PC-9 (cell line): ENCODE measurements at regions not wholly inside any gene's neighbourhood (a gene's known extent, or its start where the extent isn't known, plus 50 kb on each side); places are given as distances from the start of the nearest gene placed in this dataset.
"Not testable (repeated sequence)": the region's sequence is repeated elsewhere in the genome, so short reads cannot be mapped to it uniquely, and the experiment has no call there.

Experiments used
- BruUV-seq: library from RNA; stranded (reverse); fragments of 400-500 nt; replicated peaks from 2 replicates; lab custom pipeline; 2021; lab: Mats Ljungman, UMichigan
- CTCF ChIA-PET: fragments of 300-600 bp; sonication (Branson Sonifier 250); formaldehyde crosslinking; loops from one replicate; lab custom pipeline; 2022; ENCODE audit warnings: antibody characterized with exemption; lab: Charles Lee
- POLR2A ChIA-PET: fragments of 300-600 bp; sonication (Branson Sonifier 250); formaldehyde crosslinking; loops from one replicate; lab custom pipeline; 2022; ENCODE audit warnings: antibody characterized with exemption; ENCODE audit not compliant: unreplicated experiment; lab: Charles Lee
- DNase-seq, 2 experiments: peaks; one replicate each; pipeline versions ENCODE4 v3.0.0 to v3.0.0-alpha.2; 2015 to 2022; ENCODE audit warnings: mixed read lengths in 1 of 2
- H2AFZ ChIP-seq: fragments of 200-600 bp; sonication (generic); 2 replicates; pipeline ENCODE4 v1.8.1; 2017; ENCODE audit warnings: antibody characterized with exemption
- H3F3A ChIP-seq: fragments of 200-600 bp; sonication (generic); 2 replicates; pipeline ENCODE4 v1.8.1; 2017; ENCODE audit warnings: antibody characterized with exemption, mild to moderate bottlenecking, low read depth; ENCODE audit not compliant: insufficient read depth
- H3K27ac ChIP-seq: fragments of 200-600 bp; sonication (generic); 2 replicates; pipeline ENCODE4 v1.6.1; 2016; ENCODE audit warnings: mixed run types
- H3K27me3 ChIP-seq: fragments of 200-600 bp; sonication (generic); 2 replicates; pipeline ENCODE4 v1.6.1; 2016; ENCODE audit warnings: low read depth, mixed run types; ENCODE audit not compliant: insufficient read depth
- H3K36me3 ChIP-seq: fragments of 200-600 bp; sonication (generic); 2 replicates; pipeline ENCODE4 v1.6.1; 2016; ENCODE audit warnings: low read depth, mixed run types
- H3K4me1 ChIP-seq: fragments of 200-600 bp; sonication (generic); replicated peaks from 2 replicates; pipeline ENCODE4 v1.6.1; 2016; ENCODE audit warnings: mixed run types; ENCODE audit not compliant: insufficient read depth
- H3K4me2 ChIP-seq: fragments of 200-600 bp; sonication (generic); 2 replicates; pipeline ENCODE4 v1.6.1; 2017; ENCODE audit warnings: mixed run types
- H3K4me3 ChIP-seq: fragments of 200-600 bp; sonication (generic); 2 replicates; pipeline ENCODE4 v1.6.1; 2016; ENCODE audit warnings: mixed run types
- H3K79me2 ChIP-seq: fragments of 200-600 bp; sonication (generic); 2 replicates; pipeline ENCODE4 v1.6.1; 2017; ENCODE audit warnings: low read depth, mixed run types
- H3K9me2 ChIP-seq: fragments of 200-600 bp; sonication (generic); 2 replicates; pipeline ENCODE4 v1.8.1; 2017; ENCODE audit warnings: mild to moderate bottlenecking; ENCODE audit not compliant: insufficient read depth
- H3K9me3 ChIP-seq: fragments of 200-600 bp; sonication (generic); 2 replicates; pipeline ENCODE4 v1.8.1; 2016; ENCODE audit warnings: low read depth; ENCODE audit not compliant: insufficient read depth
- H4K20me1 ChIP-seq: fragments of 200-600 bp; sonication (generic); 2 replicates; pipeline ENCODE4 v1.8.1; 2017; ENCODE audit not compliant: insufficient read depth
- CTCF ChIP-seq: fragments of 200-600 bp; sonication (generic); conservative IDR thresholded peaks from 2 replicates; pipeline ENCODE4 v1.6.1; 2017; ENCODE audit warnings: mixed run types, antibody characterized with exemption, mild to moderate bottlenecking, moderate library complexity
- EZH2 ChIP-seq: fragments of 200-600 bp; sonication (generic); IDR thresholded peaks from 2 replicates; pipeline ENCODE4 v1.8.0; 2017; ENCODE audit warnings: antibody characterized with exemption, low read depth
- intact Hi-C: fragments of 100-400 bp; cut with micrococcal nuclease; formaldehyde crosslinking; loops from one replicate; pipeline ENCODE4 v1.10.0; 2022; ENCODE audit not compliant: unreplicated experiment

- H3K4me2 ChIP-seq, result no peak overlapping the region
- H3K4me3 ChIP-seq, result no peak overlapping the region
- ChIA-PET POLR2A (no interaction called here), CTCF (no interaction called here)
- BruUV-seq, result no TSS peak
- H3K79me2 ChIP-seq, result no peaks in the 10 kb centered on the region
- H3K27me3 ChIP-seq, result no peaks in the 10 kb centered on the region
- no peaks in the 10 kb centered on the region for H4K20me1 ChIP-seq
- H3K27ac ChIP-seq, result no peak overlapping the region
- no peaks in the 10 kb centered on the region for H3K36me3 ChIP-seq
- no peak for DNase-seq
- TF ChIP-seq CTCF, result no peak
- TF ChIP-seq EZH2, result no peak
- no peak overlapping the region for H2AFZ ChIP-seq
- H3K4me1 ChIP-seq, result no peaks in the 10 kb centered on the region
- no peaks in the 10 kb centered on the region for H3K9me2 ChIP-seq
- H3F3A ChIP-seq, result no peaks in the 10 kb centered on the region
- no peaks in the 10 kb centered on the region for H3K9me3 ChIP-seq
- intact Hi-C loops, result no loop called here
Measured at GRCh38 chr11:25794804-25795203, 537.1 kb upstream of the ANO3 start.

- ChIA-PET CTCF (no interaction called here), POLR2A (no interaction called here)
- Histone ChIP-seq H3K4me3 (no peak overlapping the region), H3F3A (no peaks in the 10 kb centered on the region), H3K36me3 (no peaks in the 10 kb centered on the region), H4K20me1 (no peaks in the 10 kb centered on the region), H3K79me2 (no peaks in the 10 kb centered on the region), H2AFZ (no peak overlapping the region), H3K27me3 (no peaks in the 10 kb centered on the region), H3K4me1 (no peaks in the 10 kb centered on the region), H3K9me3 (no peaks in the 10 kb centered on the region; the same call in 1 of the 2 replicates), H3K27ac (no peak overlapping the region), H3K9me2 (no peaks in the 10 kb centered on the region; the same call in 1 of the 2 replicates), H3K4me2 (no peak overlapping the region)
- BruUV-seq, result no TSS peak
- TF ChIP-seq EZH2, result no peak
- no peak for TF ChIP-seq CTCF
- DNase-seq, result no peak
- intact Hi-C loops, result no loop called here
Measured at GRCh38 chr11:25816411-25816810, 515.5 kb upstream of the ANO3 start.

GRCh38 chr11:25824688-25825087 lies 507.2 kb upstream of the ANO3 start:
- ChIA-PET CTCF (no interaction called here), POLR2A (no interaction called here)
- Histone ChIP-seq H3K36me3 (no peaks in the 10 kb centered on the region), H4K20me1 (no peaks in the 10 kb centered on the region), H3K27me3 (no peaks in the 10 kb centered on the region), H3K79me2 (no peaks in the 10 kb centered on the region), H3K4me2 (no peak overlapping the region), H3F3A (no peaks in the 10 kb centered on the region), H3K4me1 (no peaks in the 10 kb centered on the region), H3K27ac (no peak overlapping the region), H3K9me3 (no peaks in the 10 kb centered on the region; the same call in 1 of the 2 replicates), H3K9me2 (no peaks in the 10 kb centered on the region), H3K4me3 (no peak overlapping the region), H2AFZ (no peak overlapping the region)
- BruUV-seq, result no TSS peak
- DNase-seq, result no peak
- intact Hi-C loops, result no loop called here
- no peak for TF ChIP-seq CTCF
- no peak for TF ChIP-seq EZH2

GRCh38 chr11:25831485-25831884 lies 500.4 kb upstream of the ANO3 start:
- H3K27ac ChIP-seq, POLR2A ChIA-PET, H3K4me2 ChIP-seq, DNase-seq, intact Hi-C loops, H3K9me3 ChIP-seq, H3K79me2 ChIP-seq, H3F3A ChIP-seq, H4K20me1 ChIP-seq, BruUV-seq, CTCF ChIA-PET, H3K9me2 ChIP-seq, H3K27me3 ChIP-seq, H3K4me3 ChIP-seq, H3K4me1 ChIP-seq, H3K36me3 ChIP-seq, H2AFZ ChIP-seq: not testable (repeated sequence)
